NCI-H146 (cell line): ENCODE measurements at regions not wholly inside any gene's neighbourhood (a gene's known extent, or its start where the extent isn't known, plus 50 kb on each side); places are given as distances from the start of the nearest gene placed in this dataset.

Experiments used
- DNase-seq: peaks from one replicate; lab custom pipeline; 2025; lab: John Stamatoyannopoulos, UW

- DNase-seq: no peak
Observed at GRCh38 chr2:164090533-164090932, 354.7 kb upstream of the FIGN start.

GRCh38 chr2:164084066-164084465, 348.3 kb upstream of the FIGN start:
- no peak for DNase-seq

- no peak for DNase-seq
Observed at GRCh38 chr2:164080486-164080885, 344.7 kb upstream of the FIGN start.

GRCh38 chr2:164079258-164079657, 343.4 kb upstream of the FIGN start:
- no peak for DNase-seq

GRCh38 chr2:164078421-164078820, 342.6 kb upstream of the FIGN start:
- DNase-seq: no peak

GRCh38 chr2:164073101-164074074, 337.6 kb upstream of the FIGN start:
- DNase-seq: no peak

GRCh38 chr2:164069540-164069939, 333.7 kb upstream of the FIGN start:
- no peak for DNase-seq

GRCh38 chr2:164068063-164068462, 332.3 kb upstream of the FIGN start:
- DNase-seq: no peak

- DNase-seq: peak; percentile 71
Observed at GRCh38 chr2:164066095-164066494, 330.3 kb upstream of the FIGN start.

GRCh38 chr2:164065038-164065437, 329.2 kb upstream of the FIGN start:
- no peak for DNase-seq

- no peak for DNase-seq
Observed at GRCh38 chr2:164061129-164061746, 325.4 kb upstream of the FIGN start.

GRCh38 chr2:164060031-164060430, 324.2 kb upstream of the FIGN start:
- no peak for DNase-seq

GRCh38 chr2:164055623-164056022, 319.8 kb upstream of the FIGN start:
- no peak for DNase-seq

- DNase-seq: no peak
Observed at GRCh38 chr2:164054651-164055050, 318.8 kb upstream of the FIGN start.

GRCh38 chr2:164053021-164053420, 317.2 kb upstream of the FIGN start:
- no peak for DNase-seq

GRCh38 chr2:164052006-164052405, 316.2 kb upstream of the FIGN start:
- DNase-seq: no peak

GRCh38 chr2:164048729-164049128, 312.9 kb upstream of the FIGN start:
- DNase-seq: no peak

- DNase-seq: no peak
Observed at GRCh38 chr2:164046040-164046439, 310.2 kb upstream of the FIGN start.

- no peak for DNase-seq
Observed at GRCh38 chr2:164044622-164045021, 308.8 kb upstream of the FIGN start.

- DNase-seq: no peak
Observed at GRCh38 chr2:164039270-164039669, 303.5 kb upstream of the FIGN start.

GRCh38 chr2:164032995-164033394, 297.2 kb upstream of the FIGN start:
- no peak for DNase-seq

GRCh38 chr2:164030623-164031022, 294.8 kb upstream of the FIGN start:
- no peak for DNase-seq

- DNase-seq: no peak
Observed at GRCh38 chr2:164028814-164029534, 293.2 kb upstream of the FIGN start.
